Activated CD8-positive, alpha-beta memory T cell treated with anti-CD3 and anti-CD28 coated beads for 48 hours (primary cell): ENCODE measurements at regions not wholly inside any gene's neighbourhood (a gene's known extent, or its start where the extent isn't known, plus 50 kb on each side); places are given as distances from the start of the nearest gene placed in this dataset.
"Not testable (repeated sequence)": the region's sequence is repeated elsewhere in the genome, so short reads cannot be mapped to it uniquely, and the experiment has no call there.

Source experiments
- DNase-seq, 3 experiments: peaks; one replicate each; pipeline ENCODE4 v3.0.0-alpha.2; 2020; ENCODE audit warnings: low read depth in 2 of 3, low spot score in 2 of 3

DNA sequence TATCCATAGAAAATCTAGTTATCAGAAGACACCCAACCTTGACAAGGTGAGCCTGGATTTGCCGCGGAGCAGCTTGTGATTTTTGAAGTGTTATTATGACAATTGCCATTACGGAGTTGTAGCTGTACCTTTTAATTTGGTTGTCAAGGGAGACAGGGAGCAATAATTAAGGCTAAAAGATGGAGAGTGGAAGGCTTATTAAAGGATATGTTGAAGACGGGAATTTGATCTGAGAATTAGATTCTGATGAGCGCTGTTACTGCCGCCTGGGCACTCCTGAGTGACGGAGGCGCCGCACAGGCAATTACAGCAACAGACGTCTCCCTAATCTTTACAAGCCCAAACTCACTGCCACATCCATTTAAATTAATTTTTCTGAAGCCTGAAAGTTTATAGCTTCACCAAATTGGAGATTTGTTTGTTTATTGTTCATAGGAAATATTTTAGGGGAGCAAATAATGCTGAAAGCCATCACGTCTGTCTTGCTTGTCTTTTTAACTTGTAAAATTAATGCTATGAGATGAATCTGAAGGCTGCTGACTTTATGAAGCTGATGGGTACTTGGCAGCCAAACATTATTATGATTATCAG is 475.0 kb upstream of the ADARB2 start:
- no peak for DNase-seq

DNA sequence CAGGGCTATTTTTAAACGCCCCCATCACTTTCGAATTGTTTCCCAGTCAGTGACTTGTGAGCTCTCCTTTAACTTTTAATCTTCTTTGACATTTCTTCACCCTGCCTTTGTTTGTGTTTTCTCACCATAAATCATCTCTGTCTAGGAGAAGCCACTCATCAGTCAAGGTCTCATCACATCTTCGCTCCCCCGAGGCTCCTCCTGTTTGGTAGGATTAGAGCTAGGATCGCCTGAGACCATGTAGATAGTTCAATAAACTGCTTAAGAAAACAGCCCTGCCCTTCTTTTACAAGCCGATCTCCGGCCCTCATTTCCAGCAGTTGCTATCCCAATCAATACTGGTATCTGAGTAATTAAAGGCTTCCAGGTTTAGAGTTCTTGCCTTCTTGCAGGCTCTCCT is 472.8 kb upstream of the ADARB2 start:
- no peak for DNase-seq

DNA sequence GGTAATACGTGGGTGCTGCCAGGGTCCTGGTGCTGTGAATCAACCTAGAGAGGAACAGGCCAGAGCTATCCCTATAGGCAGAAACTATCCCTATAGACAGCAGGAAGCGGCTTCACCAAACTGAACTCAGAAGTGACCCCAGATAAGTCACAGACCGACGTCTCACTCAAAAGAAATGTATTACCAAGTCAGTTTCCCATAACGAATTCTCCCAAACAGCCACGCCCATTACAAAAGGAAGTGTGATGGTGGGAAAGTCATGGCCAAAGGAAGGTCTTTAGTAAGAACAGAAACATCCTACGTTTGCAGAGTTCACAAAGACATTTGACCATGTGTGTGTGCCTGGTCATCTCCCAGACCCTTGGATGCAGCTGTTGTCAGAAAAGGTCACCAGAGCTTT is 470.8 kb upstream of the ADARB2 start:
- no peak for DNase-seq

DNA sequence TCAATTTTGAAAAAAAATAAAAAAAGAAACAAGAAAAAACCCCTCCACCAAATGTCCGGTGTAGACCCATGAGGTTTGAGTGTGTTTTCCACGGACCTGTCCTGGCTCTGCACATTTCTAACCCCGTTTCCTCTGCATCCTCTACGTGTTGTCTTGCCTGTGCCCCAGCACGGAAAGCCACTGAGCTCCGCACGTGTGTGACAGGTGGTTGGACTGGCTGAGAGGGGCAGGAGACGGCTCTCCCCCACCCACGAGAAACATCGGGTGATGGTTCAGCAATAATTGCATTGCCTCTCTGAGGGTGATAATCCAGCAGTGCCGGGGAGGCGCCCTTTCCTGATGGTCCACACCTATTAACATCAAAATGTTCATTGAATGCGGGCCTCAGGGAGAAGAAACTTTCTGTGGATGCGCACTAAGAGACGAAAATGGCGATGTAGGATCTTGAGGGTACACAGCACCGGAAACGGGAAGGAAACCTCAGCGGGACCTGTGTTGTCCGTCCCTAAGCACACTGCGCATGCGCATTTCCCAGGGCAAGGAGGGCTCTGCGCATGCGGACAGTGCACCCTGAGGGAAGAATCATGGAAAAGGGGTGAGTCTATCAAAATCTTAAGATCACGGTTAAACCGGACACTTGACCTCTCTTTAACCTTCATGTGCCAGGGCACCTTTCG is 470.1 kb upstream of the ADARB2 start:
- no peak for DNase-seq

DNA sequence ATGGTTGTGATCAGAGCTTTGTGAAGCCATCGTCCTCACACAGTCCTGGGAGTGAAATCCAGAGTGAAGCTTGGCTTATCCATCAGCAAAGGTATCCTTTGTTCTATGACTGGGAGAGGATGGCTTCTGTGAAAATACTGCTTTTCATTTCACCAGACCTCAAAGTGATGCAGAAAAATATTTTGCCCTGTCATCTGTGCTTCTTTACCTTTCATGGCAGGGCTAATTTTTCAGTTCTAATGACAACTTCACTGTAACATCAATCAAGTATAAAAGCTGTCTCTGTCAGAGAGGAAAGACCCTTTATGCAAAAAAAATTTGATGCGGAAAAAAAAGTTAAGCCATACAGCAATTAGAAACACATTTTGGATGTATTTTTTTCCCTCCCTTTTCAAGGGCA is 468.1 kb upstream of the ADARB2 start:
- DNase-seq: no peak

DNA sequence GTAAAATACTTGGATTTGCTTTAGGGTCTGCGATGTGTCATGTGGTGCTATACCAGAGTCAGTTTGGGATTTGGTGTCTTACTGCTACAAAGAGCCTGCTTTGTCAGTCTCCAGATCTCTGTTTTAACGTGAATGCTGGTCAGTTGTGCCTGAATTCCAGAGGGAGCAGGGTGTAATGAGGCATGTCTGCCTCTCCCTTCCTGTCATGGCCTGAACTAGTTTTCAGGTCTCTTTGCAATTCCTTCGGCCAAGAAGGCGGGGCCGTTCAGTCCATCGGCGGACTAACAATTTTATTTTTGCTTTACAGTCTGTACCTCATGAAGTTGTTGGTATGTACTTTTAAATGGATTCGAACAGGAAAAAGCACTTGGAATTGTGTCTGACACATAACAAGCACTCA is 465.1 kb upstream of the ADARB2 start:
- DNase-seq: no peak

DNA sequence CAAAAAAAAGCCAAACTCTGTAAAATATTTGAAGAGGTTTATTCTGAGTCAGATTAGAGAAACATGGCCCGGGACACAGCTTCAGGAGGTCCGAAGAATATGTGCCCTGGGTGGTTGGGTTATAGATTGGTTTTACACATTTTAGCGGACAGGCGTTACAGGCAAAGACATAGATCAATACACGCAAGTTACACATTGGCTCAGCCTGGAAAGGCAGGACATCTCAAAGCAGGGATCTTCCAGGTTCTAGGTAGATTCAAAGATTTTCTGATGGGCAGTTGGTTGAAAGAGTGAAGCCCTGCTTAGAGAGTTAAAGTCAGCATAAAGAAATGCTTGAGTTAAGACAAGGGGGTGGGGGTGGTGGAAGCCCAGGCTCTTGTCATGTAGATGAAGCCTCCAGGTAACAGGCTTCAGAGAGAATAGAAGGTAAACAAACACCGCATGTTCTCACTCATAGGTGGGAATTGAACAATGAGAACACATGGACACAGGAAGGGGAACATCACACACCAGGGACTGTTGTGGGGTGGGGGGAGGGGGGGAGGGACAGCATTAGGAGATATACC is 464.3 kb upstream of the ADARB2 start:
- DNase-seq: no peak

DNA sequence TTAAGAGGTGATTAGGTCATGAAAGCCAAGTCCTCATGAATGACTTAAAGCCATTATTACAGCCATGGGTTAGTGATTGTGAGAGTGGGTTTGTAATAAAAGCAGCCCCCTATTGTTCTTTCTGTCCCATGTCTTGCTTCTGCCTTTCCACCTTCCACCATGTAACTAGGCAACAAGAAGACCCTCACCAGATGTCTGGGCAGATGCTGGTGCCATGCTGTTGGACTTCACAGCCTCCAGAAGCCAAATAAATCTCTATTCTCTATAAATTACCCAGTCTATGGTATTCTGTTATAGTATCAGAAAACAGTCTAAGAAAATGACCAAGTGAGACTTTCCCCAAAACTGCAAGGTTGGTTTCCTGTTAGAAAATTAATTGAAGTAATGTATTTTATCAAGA is 460.3 kb upstream of the ADARB2 start:
- no peak for DNase-seq

DNA sequence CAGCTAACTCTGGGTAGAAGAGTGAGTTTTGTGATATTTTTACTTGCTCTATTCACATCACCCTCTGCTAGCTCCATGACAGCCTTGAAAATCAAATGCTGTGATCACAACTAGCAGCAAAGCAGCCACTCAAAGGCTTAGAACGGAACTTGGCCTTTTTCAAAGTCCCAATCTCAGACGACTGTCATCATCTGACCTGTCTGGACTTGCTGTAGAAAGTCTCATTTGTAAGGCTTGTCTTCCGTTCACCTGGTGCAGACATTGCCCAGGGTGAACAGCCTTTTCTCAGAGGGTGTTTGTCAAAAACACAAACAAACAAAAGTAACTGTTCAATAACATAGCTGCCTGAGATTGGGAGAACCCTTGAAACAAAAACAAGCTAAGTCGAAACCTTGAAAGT is 458.9 kb upstream of the ADARB2 start:
- no peak for DNase-seq

DNA sequence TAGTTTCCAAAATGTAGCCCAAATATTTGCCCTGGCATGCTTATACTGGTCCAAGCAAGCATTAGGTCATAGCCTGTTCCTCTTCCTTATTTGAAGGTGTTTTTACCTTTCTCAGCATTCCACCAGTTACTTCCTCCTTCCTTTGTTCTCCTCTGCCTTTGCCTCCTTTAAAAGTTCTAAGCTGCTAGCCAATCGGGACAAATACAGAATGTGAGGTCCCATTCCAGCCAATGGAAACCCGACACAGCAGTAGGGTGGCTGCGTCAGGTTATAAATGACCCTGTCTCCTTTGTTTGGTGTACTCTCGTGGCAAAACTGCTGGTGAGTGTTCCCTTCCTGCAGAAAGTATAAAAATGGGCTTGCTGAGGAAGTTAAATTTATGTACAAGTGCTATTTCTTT is 452.0 kb upstream of the ADARB2 start:
- not testable (repeated sequence) for DNase-seq

DNA sequence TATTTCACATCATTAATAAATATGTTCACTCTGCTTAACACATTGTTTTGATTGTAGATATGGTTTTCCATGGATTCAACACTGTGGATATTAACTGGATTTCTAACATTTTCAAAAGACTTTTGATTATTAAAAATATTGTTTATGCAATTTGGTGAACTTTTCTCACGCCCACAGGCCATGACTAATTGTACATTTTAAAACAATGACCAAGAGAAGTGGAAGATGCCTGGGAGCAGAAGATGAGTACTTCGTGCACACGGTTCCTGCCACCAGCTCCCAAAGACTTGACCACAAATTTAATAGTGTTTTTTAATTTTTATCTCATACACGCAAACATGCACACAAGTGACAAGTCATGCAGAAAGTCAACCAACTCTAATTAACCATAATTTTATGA is 451.0 kb upstream of the ADARB2 start:
- no peak for DNase-seq

DNA sequence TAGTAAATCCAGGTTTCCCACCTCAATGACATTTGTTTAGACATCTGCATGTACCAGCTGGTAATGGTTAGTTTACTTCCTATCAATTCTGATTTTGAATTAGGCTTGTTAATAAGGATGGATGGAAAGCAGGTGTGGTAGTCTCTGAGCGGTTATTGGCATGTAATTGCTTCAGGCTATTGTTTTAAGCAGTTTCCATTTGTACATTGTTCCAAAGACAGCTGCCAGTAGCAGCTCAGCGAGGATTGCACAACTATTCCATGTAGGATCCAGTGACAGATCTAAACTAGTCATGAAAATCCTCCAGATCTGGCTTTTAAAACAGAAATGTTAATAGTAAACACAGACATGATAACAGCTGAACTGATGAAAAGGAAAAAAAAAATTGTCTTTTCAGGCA is 436.0 kb upstream of the ADARB2 start:
- no peak for DNase-seq

DNA sequence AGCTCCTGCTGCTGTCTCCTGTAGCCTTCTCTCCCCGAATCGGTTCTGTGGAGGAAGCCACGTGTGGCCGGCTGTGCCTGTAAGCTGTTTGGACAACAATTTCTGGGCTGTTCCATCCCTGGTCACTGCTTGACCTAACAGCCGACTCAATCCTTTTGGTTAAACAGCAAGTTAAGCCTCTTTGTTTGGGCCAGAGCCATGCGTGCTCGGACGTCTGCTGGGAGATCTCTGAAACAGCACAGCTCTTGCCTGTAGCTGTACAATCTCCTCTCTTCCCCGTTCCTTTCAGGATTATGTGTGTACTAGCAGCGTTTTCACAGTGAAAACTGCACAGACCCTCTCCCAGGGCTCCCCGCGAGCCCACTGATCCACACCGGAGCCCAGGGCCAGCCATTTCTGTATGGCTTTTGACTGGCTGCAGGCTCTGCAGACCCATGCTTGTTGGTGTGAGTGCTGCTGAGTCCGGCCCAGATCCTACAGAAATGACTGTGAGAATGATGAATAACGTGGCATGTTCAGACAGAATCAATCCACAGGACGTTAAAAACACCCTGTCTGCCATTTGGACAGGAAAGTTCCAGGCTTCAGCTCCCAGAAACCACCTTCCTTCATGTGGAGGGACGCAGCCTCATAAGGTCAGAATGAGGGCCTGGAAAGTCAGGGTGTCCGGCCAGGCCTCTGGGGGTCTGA is 428.6 kb upstream of the ADARB2 start:
- DNase-seq: no peak

DNA sequence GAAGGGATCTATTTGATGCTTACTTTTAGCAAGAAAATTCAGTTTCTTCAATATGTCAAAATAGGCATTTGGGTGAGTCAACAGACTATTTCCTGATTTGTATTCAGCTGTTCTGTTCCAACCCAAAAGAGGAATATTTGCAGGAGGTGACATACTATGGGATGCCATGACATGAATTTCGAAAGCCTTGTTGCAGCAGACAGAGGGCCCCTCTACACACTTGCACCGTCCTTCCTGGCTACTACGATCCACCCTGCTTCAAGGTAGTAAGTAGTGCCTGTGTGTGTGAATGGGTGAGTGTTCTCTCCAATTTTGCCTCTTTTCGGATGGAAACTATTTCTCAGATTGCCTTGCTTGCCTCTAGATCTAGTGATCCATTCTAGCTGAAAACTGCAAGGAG is 413.0 kb upstream of the ADARB2 start:
- no peak for DNase-seq

DNA sequence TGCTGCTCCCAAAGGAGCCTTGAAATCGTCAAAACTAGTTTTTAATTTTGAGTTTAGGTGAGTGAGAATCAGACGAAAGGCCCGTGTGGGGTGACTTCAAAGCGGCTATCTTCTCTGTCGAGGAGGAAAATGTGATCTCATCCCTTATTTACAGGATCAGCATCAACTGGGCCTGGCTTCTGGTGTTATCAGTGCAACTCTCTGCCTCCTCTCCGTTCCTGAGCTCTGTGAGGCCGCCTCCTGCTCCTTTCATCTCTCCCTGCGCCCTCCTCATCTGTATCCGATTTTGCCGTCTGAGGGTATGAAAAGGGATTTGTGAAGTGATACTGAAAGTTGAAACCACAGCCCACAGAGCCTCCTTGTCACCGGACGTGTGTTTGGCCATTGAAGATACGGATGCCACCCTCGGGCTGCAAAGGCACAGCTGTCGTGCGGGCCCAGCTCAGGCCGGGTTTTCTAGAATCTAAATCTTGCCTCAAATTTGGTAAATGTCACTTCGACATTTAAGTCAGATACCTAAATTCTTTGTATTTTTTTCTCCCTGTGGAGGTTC is 408.7 kb upstream of the ADARB2 start:
- DNase-seq: no peak

DNA sequence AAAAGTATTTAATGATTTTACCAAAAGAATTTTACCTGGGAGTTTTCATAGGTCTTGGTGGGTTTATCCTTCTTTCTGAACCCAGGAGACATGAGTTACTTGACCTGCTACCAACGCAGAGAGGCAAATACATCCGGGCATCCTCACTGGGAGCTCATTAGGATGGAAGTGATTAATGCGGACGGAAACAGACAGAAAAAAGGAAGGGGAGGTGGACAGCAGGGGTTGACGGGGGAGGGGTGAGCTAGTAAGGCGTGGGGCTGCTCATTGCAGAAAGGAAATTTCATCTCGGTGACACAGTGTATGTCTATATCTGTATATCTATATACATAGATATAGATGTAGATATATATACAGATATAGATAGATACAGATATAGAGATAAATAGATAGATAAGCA is 408.2 kb upstream of the ADARB2 start:
- no peak for DNase-seq

DNA sequence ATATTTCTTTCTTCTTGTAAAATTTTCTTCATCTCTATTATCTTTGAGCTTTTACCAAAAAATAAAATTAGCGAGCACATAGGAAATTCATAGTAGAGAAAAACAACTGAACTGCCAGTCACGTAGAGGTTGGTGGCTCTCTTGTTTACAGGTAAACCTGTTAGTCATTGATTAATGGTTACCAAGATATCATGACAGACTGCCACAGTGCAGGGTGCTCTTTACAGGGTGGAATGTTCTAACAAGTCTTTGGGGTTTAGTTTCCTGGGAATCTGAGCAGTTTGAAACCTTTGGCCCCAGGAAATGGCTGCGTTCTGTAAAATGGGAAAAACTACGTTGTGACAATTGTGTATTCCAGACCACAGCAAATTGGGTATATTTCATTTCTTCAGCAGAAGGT is 407.3 kb upstream of the ADARB2 start:
- no peak for DNase-seq

DNA sequence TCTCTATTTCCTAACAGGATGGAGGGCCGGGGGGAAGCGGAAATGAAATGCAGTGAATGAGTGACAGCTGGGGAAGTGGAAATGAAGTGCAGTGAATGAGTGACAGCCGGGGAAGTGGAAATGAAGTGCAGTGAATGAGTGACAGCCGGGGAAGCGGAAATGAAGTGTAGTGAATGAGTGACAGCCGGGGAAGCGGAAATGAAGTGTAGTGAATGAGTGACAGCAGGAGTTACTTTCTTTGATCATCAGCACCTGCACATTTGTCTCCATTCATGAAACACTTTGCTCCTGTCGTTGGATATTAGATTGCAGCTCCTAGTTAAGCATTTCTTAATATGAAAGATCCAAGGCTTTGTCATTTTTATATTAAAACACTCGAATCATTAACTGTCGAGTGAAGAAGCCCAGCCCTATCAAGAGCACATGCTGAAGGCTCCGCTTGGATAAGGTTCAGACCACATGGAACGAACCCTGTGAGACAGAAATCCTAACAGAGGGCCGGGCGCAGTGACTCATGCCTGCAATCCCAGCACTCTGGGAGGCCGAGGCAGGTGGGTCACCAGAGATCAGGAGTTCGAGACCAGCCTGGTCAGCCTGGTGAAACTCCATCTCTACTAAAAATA is 406.0 kb upstream of the ADARB2 start:
- no peak for DNase-seq

DNA sequence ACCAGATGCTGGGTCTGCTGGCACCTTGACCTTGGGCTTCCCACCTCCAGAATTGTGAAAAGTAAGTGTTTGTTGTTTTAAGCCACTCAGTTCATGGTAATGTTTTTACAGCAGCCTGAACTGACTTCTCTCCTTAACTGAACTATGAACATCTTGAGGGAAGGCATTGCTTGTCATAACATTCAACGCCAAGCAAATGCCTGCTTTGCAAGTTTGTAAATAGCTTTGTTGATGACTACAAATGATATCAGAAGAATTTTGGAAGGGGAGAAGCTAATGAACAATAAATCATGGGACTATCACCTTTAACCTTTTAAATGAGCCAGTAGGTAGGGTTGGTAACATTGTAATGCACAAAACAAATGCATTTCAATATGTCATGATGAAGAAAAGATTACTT is 402.4 kb upstream of the ADARB2 start:
- no peak for DNase-seq

DNA sequence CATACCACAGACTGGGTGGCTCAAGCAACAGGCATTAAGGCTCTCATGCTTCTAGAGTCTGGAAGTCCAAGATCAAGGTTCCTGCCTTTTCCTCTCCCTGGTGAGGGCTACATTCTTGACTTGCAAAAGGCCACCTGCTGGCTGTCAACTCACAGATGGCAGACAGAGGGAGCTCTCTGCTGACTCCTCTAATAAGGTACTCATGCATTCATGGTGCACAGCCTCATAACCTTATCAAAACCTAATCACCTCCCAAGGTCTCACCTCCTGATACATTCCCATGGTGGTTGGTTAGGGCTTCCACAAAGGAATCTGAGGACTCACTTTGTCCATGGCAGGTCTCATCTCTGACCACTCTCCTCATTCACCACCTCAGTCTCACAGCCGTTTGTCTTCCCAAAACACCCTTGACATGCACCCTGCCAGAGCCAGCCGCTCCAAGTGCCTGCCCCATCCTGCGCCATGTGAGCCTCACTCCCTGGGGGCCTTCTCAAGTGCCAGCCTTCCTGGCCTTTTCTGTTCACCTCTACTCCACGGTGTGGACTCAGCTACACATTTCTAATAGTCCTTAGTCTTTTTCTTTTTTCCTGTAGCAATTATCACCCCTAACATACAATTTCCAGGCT is 400.3 kb upstream of the ADARB2 start:
- no peak for DNase-seq

DNA sequence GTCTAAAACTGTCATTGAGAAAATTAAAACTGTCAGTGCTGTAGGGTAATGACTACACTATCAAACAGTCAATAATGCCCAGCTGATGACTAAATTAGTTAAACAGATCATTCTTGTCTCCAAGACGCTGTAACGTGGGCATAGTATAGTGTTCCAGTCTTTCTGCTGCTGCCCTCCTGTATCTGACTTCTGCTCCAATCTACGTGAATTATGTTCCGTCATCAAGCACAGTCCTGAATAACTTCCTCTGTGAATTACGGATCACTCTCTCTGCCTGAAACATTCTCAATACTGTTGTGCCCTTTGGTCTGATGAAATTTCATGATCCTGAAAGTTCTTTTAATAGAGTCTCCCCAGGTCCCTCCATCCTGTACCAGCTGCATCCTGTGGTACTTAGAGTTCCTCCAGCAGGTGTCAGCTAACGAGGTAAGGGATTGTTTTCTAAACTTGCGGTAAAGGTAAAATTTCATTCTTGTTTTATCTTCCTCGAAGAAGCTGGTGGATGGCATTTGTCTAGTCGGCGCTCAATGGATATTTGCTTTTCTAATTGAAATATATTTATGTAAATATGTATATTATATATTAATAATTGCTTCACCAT is 393.5 kb upstream of the ADARB2 start:
- DNase-seq: no peak
